K562 (cell line): ENCODE measurements at regions not wholly inside any gene's neighbourhood (a gene's known extent, or its start where the extent isn't known, plus 50 kb on each side); places are given as distances from the start of the nearest gene placed in this dataset.

ENCODE experiments used
- CBFB ChIP-seq: sonication (generic); formaldehyde crosslinking; IDR thresholded peaks from 2 replicates; pipeline ENCODE4 v1.4.0; 2020; ENCODE audit warnings: mild to moderate bottlenecking, missing genetic modification reagents
- HMBOX1 ChIP-seq: sonication (generic); IDR thresholded peaks from 2 replicates; pipeline ENCODE4 v1.6.1; 2016
- HMG20B ChIP-seq: fragments of 250-450 bp; sonication (Bioruptor Pico); IDR thresholded peaks from 2 replicates; pipeline ENCODE4 v1.5.0; 2021; ENCODE audit warnings: mild to moderate bottlenecking
- KDM1A ChIP-seq, 2 experiments: fragments of 450-650 bp; IDR thresholded peaks; 2 replicates each; pipeline ENCODE4 v1.6.1; 2016; ENCODE audit warnings: mild to moderate bottlenecking in 2 of 2
- MTA1 ChIP-seq: fragments of 450-650 bp; IDR thresholded peaks from 2 replicates; pipeline ENCODE4 v1.6.1; 2017; ENCODE audit warnings: borderline replicate concordance
- NCOA1 ChIP-seq: fragments of 450-650 bp; IDR thresholded peaks from 2 replicates; pipeline ENCODE4 v1.6.1; 2016; ENCODE audit warnings: low read depth
- SMARCB1 ChIP-seq: IDR thresholded peaks from 2 replicates; pipeline ENCODE4 v1.6.1; 2011; ENCODE audit warnings: improper control_type of control experiment, low read depth; ENCODE audit not compliant: insufficient read length
- SRSF1 ChIP-seq: fragments of 200-400 bp; formaldehyde crosslinking; IDR thresholded peaks from 2 replicates; pipeline ENCODE4 v1.6.1; 2017; ENCODE audit warnings: mild to moderate bottlenecking, low read depth, low read length, moderate library complexity
- ZBTB1 ChIP-seq: sonication (generic); formaldehyde crosslinking; IDR thresholded peaks from 2 replicates; pipeline ENCODE4 v1.8.1; 2023; ENCODE audit warnings: missing genetic modification reagents, low read depth, mild to moderate bottlenecking, borderline replicate concordance
- ZBTB17 ChIP-seq: fragments of 450-650 bp; formaldehyde crosslinking; IDR thresholded peaks from 2 replicates; pipeline ENCODE4 v1.4.0; 2020; ENCODE audit warnings: mild to moderate bottlenecking
- ZNF175 ChIP-seq: fragments of 200-800 bp; sonication (Bioruptor generic); IDR thresholded peaks from 2 replicates; pipeline ENCODE4 v1.6.1; 2016; ENCODE audit warnings: low read depth, mild to moderate bottlenecking, missing genetic modification characterization, missing compliant biosample characterization
- ZNF232 ChIP-seq: sonication (generic); formaldehyde crosslinking; IDR thresholded peaks from 2 replicates; pipeline ENCODE4 v1.8.0; 2022; ENCODE audit warnings: mild to moderate bottlenecking, missing genetic modification reagents
- ZNF75A ChIP-seq: fragments of 450-650 bp; formaldehyde crosslinking; IDR thresholded peaks from 2 replicates; pipeline ENCODE4 v1.4.0; 2020; ENCODE audit warnings: mild to moderate bottlenecking
- ZNF76 ChIP-seq: fragments of 250-450 bp; sonication (Bioruptor Pico); IDR thresholded peaks from 2 replicates; pipeline ENCODE4 v1.4.0; 2020; ENCODE audit warnings: mild to moderate bottlenecking, moderate library complexity, borderline replicate concordance
- TF ChIP-seq, protein P1 (sequence below): sonication (generic); formaldehyde crosslinking; IDR thresholded peaks from 2 replicates; pipeline ENCODE4 v1.8.0; 2022; ENCODE audit warnings: mild to moderate bottlenecking, missing genetic modification reagents
- TF ChIP-seq, protein P2 (sequence below): fragments of 250-450 bp; sonication (Bioruptor Pico); IDR thresholded peaks from 2 replicates; pipeline ENCODE4 v1.4.0; 2020; ENCODE audit warnings: mild to moderate bottlenecking, moderate library complexity
- TF ChIP-seq, protein P3 (sequence below): fragments of 450-650 bp; IDR thresholded peaks from 2 replicates; pipeline ENCODE4 v1.7.1; 2018; ENCODE audit warnings: mild to moderate bottlenecking, low read depth; ENCODE audit not compliant: partially characterized antibody
- TF ChIP-seq, protein P4 (sequence below): fragments of 200-400 bp; formaldehyde crosslinking; IDR thresholded peaks from 2 replicates; pipeline ENCODE4 v1.6.1; 2017; ENCODE audit warnings: mild to moderate bottlenecking, low read depth, low read length, moderate library complexity

DNA sequence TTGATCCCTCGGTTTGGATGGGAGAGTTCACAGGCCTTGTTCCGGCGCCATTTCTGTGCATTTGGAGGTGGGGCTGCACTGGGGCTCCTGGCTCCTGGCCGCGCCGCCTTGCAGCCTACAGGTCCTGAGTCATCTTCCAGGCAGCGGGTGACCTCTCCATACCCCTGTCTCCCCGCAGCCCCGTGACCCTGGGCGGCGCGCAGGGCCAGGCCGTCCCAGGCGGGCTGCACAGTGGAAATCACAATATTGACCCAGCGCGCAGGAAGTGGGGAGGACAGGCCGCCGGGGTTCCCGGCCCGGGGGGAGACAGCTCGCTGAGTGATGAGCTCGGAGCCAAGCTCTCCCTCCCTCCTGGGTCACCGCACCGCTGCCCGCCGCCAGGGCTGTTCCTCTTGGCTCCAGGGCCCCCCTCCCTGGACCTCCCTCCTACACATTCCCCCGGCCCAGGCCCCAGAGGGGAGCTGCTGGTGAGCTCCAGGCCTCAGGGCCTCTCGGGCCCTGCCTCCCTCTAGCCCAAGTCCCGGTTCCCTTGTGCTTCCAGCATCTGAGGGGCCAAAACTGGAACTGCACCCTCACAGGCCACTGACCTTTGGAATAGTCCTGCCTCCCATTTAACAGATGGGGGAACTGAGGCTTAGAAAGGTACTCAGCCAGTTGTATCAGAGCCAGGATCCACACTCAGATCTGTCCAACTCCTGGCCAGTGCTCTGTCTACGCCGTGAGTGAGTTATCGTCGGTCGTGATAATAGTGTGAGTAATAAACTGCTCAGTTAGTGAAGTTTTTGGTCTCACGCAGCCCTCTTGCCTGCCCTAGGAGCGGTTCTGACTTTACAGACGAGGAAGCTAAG is 142.9 kb upstream of the WNT4 start (continued):
- TF ChIP-seq, protein P1, sequence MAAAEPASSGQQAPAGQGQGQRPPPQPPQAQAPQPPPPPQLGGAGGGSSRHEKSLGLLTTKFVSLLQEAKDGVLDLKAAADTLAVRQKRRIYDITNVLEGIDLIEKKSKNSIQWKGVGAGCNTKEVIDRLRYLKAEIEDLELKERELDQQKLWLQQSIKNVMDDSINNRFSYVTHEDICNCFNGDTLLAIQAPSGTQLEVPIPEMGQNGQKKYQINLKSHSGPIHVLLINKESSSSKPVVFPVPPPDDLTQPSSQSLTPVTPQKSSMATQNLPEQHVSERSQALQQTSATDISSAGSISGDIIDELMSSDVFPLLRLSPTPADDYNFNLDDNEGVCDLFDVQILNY (CRISPR knock-in tag), result no peak
- TF ChIP-seq SMARCB1, result no peak
- peak; percentile 13; the same call in 1 of the 2 replicates for TF ChIP-seq ZNF76
- TF ChIP-seq ZNF232, result no peak
- TF ChIP-seq HMG20B (CRISPR knock-in tag), result no peak
- no peak for TF ChIP-seq ZBTB1
- TF ChIP-seq ZNF175 (CRISPR knock-in tag), result no peak
- TF ChIP-seq NCOA1, result no peak
- TF ChIP-seq, protein P2, sequence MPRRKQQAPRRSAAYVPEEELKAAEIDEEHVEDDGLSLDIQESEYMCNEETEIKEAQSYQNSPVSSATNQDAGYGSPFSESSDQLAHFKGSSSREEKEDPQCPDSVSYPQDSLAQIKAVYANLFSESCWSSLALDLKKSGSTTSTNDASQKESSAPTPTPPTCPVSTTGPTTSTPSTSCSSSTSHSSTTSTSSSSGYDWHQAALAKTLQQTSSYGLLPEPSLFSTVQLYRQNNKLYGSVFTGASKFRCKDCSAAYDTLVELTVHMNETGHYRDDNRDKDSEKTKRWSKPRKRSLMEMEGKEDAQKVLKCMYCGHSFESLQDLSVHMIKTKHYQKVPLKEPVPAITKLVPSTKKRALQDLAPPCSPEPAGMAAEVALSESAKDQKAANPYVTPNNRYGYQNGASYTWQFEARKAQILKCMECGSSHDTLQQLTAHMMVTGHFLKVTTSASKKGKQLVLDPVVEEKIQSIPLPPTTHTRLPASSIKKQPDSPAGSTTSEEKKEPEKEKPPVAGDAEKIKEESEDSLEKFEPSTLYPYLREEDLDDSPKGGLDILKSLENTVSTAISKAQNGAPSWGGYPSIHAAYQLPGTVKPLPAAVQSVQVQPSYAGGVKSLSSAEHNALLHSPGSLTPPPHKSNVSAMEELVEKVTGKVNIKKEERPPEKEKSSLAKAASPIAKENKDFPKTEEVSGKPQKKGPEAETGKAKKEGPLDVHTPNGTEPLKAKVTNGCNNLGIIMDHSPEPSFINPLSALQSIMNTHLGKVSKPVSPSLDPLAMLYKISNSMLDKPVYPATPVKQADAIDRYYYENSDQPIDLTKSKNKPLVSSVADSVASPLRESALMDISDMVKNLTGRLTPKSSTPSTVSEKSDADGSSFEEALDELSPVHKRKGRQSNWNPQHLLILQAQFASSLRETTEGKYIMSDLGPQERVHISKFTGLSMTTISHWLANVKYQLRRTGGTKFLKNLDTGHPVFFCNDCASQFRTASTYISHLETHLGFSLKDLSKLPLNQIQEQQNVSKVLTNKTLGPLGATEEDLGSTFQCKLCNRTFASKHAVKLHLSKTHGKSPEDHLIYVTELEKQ (CRISPR knock-in tag), result no peak
- no peak for TF ChIP-seq MTA1
- no peak for TF ChIP-seq ZNF75A (CRISPR knock-in tag)
- TF ChIP-seq HMBOX1, result no peak
- TF ChIP-seq SRSF1, result no peak
- TF ChIP-seq ZBTB17 (CRISPR knock-in tag), result no peak
- TF ChIP-seq, protein P3, sequence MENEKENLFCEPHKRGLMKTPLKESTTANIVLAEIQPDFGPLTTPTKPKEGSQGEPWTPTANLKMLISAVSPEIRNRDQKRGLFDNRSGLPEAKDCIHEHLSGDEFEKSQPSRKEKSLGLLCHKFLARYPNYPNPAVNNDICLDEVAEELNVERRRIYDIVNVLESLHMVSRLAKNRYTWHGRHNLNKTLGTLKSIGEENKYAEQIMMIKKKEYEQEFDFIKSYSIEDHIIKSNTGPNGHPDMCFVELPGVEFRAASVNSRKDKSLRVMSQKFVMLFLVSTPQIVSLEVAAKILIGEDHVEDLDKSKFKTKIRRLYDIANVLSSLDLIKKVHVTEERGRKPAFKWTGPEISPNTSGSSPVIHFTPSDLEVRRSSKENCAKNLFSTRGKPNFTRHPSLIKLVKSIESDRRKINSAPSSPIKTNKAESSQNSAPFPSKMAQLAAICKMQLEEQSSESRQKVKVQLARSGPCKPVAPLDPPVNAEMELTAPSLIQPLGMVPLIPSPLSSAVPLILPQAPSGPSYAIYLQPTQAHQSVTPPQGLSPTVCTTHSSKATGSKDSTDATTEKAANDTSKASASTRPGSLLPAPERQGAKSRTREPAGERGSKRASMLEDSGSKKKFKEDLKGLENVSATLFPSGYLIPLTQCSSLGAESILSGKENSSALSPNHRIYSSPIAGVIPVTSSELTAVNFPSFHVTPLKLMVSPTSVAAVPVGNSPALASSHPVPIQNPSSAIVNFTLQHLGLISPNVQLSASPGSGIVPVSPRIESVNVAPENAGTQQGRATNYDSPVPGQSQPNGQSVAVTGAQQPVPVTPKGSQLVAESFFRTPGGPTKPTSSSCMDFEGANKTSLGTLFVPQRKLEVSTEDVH, result no peak
- TF ChIP-seq, protein P4, sequence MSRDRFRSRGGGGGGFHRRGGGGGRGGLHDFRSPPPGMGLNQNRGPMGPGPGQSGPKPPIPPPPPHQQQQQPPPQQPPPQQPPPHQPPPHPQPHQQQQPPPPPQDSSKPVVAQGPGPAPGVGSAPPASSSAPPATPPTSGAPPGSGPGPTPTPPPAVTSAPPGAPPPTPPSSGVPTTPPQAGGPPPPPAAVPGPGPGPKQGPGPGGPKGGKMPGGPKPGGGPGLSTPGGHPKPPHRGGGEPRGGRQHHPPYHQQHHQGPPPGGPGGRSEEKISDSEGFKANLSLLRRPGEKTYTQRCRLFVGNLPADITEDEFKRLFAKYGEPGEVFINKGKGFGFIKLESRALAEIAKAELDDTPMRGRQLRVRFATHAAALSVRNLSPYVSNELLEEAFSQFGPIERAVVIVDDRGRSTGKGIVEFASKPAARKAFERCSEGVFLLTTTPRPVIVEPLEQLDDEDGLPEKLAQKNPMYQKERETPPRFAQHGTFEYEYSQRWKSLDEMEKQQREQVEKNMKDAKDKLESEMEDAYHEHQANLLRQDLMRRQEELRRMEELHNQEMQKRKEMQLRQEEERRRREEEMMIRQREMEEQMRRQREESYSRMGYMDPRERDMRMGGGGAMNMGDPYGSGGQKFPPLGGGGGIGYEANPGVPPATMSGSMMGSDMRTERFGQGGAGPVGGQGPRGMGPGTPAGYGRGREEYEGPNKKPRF, result no peak
- peak; percentile 53 to 75; a peak in 1 of 4 replicates for TF ChIP-seq KDM1A (IDR thresholded peaks at IDR 0.05)
- no peak for TF ChIP-seq CBFB (CRISPR knock-in tag)
